ENCODE measurements at regions not wholly inside any gene's neighbourhood (a gene's known extent, or its start where the extent isn't known, plus 50 kb on each side); places are given as distances from the start of the nearest gene placed in this dataset.

DNA sequence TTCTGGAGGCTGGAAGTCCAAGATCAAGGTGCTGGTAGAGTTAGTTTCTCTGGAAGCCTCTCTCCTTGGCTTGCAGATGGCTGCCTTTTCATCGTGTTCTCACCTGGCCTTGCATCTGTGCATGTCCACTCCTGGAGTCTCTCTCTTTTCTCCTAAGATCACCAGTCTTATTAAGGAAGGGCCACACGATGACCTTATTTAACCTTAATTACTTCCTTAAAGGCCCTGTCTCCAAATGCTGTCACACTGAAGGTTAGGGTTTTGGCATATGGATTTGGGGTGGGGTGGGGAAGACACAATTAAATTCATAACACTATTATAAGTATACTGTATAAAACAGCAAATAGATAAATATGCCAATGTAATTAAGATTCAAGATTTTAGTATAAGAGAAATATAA is 402.4 kb upstream of the HS6ST1 start:
- H3K27me3 ChIP-seq (ENCODE audit: low read length) = peaks cover 23% of the 10 kb centered on the region
- no peaks in the 10 kb centered on the region for H4K20me1 ChIP-seq (ENCODE audit: low read length)
- no peaks in the 10 kb centered on the region for H3K9me2 ChIP-seq (replicated peaks; ENCODE audit: low read length)
- H3K9ac ChIP-seq (ENCODE audit: low read length) = no peak overlapping the region
- H3K4me2 ChIP-seq (ENCODE audit: low read length) = no peak overlapping the region
- H2AFZ ChIP-seq (ENCODE audit: low read length) = no peak overlapping the region
- intact Hi-C loops (cut with micrococcal nuclease) = no loop called here
- no peak overlapping the region for H3K27ac ChIP-seq (ENCODE audit: low read length)
- no TSS peak for BruUV-seq (replicated peaks)
- H3K4me3 ChIP-seq (ENCODE audit: low read length) = no peak overlapping the region
- ChIA-PET CTCF (no interaction called here), POLR2A (ENCODE audit: unreplicated experiment) (no interaction called here)
- H3K79me2 ChIP-seq (ENCODE audit: low read length) = no peaks in the 10 kb centered on the region
- no peaks in the 10 kb centered on the region for H3K9me3 ChIP-seq (ENCODE audit: low read length)
- H3F3A ChIP-seq (ENCODE audit: low read length, unreplicated experiment) = no peaks in the 10 kb centered on the region
- no peaks in the 10 kb centered on the region for H3K4me1 ChIP-seq (ENCODE audit: insufficient read depth, low read length)
- ATAC-seq = no peak
- no peaks in the 10 kb centered on the region for H3K36me3 ChIP-seq (ENCODE audit: low read depth, low read length)
- no peak for DNase-seq
- no peak for TF ChIP-seq EZH2 (IDR thresholded peaks at IDR 0.05; ENCODE audit: low read length, unreplicated experiment)
- TF ChIP-seq EZH2phosphoT487 (IDR thresholded peaks at IDR 0.05; ENCODE audit: borderline replicate concordance, low read length) = no peak
- TF ChIP-seq, protein P1, sequence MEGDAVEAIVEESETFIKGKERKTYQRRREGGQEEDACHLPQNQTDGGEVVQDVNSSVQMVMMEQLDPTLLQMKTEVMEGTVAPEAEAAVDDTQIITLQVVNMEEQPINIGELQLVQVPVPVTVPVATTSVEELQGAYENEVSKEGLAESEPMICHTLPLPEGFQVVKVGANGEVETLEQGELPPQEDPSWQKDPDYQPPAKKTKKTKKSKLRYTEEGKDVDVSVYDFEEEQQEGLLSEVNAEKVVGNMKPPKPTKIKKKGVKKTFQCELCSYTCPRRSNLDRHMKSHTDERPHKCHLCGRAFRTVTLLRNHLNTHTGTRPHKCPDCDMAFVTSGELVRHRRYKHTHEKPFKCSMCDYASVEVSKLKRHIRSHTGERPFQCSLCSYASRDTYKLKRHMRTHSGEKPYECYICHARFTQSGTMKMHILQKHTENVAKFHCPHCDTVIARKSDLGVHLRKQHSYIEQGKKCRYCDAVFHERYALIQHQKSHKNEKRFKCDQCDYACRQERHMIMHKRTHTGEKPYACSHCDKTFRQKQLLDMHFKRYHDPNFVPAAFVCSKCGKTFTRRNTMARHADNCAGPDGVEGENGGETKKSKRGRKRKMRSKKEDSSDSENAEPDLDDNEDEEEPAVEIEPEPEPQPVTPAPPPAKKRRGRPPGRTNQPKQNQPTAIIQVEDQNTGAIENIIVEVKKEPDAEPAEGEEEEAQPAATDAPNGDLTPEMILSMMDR (conservative IDR thresholded peaks at IDR 0.05; ENCODE audit: low read depth, low read length) = no peak

DNA sequence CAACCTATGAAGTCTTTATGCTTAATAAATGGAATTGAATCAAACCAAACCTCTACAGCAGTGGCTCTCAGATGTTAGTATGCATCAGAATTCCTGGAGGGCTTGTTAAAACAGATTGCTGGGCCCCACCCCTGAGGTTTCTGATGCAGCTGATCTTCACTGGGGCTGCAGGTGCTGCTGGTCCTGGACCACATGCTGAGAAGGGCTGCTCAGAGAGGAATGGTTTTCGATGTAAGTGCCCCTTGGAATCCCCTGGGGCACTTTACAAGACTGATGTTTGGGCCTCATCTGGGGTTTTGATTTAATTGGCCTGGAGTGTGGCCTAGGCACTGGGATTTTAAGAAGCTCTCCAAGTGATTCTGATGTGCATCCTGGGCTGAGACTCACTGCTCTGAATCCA is 403.8 kb upstream of the HS6ST1 start:
- no peak for ATAC-seq
- DNase-seq = no peak
- ChIA-PET CTCF (no interaction called here), POLR2A (ENCODE audit: unreplicated experiment) (no interaction called here)
- peaks cover 10% of the 10 kb centered on the region for H3K27me3 ChIP-seq (ENCODE audit: low read length)
- H3K79me2 ChIP-seq (ENCODE audit: low read length) = no peaks in the 10 kb centered on the region
- H3K4me2 ChIP-seq (ENCODE audit: low read length) = no peak overlapping the region
- H4K20me1 ChIP-seq (ENCODE audit: low read length) = no peaks in the 10 kb centered on the region
- intact Hi-C loops (cut with micrococcal nuclease) = no loop called here
- TF ChIP-seq, protein P1 (conservative IDR thresholded peaks at IDR 0.05; ENCODE audit: low read depth, low read length) = no peak
- no peak for TF ChIP-seq EZH2 (IDR thresholded peaks at IDR 0.05; ENCODE audit: low read length, unreplicated experiment)
- no peak for TF ChIP-seq EZH2phosphoT487 (IDR thresholded peaks at IDR 0.05; ENCODE audit: borderline replicate concordance, low read length)
- no peaks in the 10 kb centered on the region for H3F3A ChIP-seq (ENCODE audit: low read length, unreplicated experiment)
- no peaks in the 10 kb centered on the region for H3K36me3 ChIP-seq (ENCODE audit: low read depth, low read length)
- H3K9me3 ChIP-seq (ENCODE audit: low read length) = no peaks in the 10 kb centered on the region
- H3K9ac ChIP-seq (ENCODE audit: low read length) = no peak overlapping the region
- H3K4me3 ChIP-seq (ENCODE audit: low read length) = no peak overlapping the region
- BruUV-seq (replicated peaks) = no TSS peak
- H2AFZ ChIP-seq (ENCODE audit: low read length) = no peak overlapping the region
- no peaks in the 10 kb centered on the region for H3K9me2 ChIP-seq (replicated peaks; ENCODE audit: low read length)
- H3K27ac ChIP-seq (ENCODE audit: low read length) = no peak overlapping the region
- H3K4me1 ChIP-seq (ENCODE audit: insufficient read depth, low read length) = no peaks in the 10 kb centered on the region

DNA sequence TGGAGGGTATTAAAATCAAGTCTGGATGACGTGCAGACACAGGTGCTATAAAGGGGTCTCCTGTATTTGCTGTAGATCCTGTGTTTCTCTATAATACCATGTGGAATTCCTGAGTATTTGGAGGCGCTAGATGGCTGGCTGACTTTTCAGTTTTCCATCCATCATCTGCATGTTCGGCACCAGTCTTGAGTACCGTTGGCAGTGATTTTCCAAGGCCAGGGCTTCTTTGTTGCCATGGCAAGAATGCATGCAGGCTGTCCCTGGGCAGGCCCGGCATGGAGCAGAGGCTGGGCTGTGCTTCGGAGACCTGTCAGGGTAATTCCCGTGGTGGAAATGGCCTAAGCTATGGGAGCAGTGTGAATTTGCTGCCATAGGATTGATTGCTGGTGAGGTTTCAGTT is 405.9 kb upstream of the HS6ST1 start:
- no peaks in the 10 kb centered on the region for H3K9me3 ChIP-seq (ENCODE audit: low read length)
- intact Hi-C loops (cut with micrococcal nuclease) = no loop called here
- no peak overlapping the region for H3K4me2 ChIP-seq (ENCODE audit: low read length)
- H3K79me2 ChIP-seq (ENCODE audit: low read length) = no peaks in the 10 kb centered on the region
- no peak for ATAC-seq
- no peaks in the 10 kb centered on the region for H3K36me3 ChIP-seq (ENCODE audit: low read depth, low read length)
- H3K4me3 ChIP-seq (ENCODE audit: low read length) = no peak overlapping the region
- H3K9me2 ChIP-seq (replicated peaks; ENCODE audit: low read length) = no peaks in the 10 kb centered on the region
- no peaks in the 10 kb centered on the region for H3F3A ChIP-seq (ENCODE audit: low read length, unreplicated experiment)
- H2AFZ ChIP-seq (ENCODE audit: low read length) = no peak overlapping the region
- no peak overlapping the region for H3K27ac ChIP-seq (ENCODE audit: low read length)
- ChIA-PET CTCF (no interaction called here), POLR2A (ENCODE audit: unreplicated experiment) (no interaction called here)
- TF ChIP-seq EZH2phosphoT487 (IDR thresholded peaks at IDR 0.05; ENCODE audit: borderline replicate concordance, low read length) (no peak), EZH2 (IDR thresholded peaks at IDR 0.05; ENCODE audit: low read length, unreplicated experiment) (no peak)
- TF ChIP-seq, protein P1 (conservative IDR thresholded peaks at IDR 0.05; ENCODE audit: low read depth, low read length) = no peak
- DNase-seq = no peak
- no peaks in the 10 kb centered on the region for H3K27me3 ChIP-seq (ENCODE audit: low read length)
- no peaks in the 10 kb centered on the region for H4K20me1 ChIP-seq (ENCODE audit: low read length)
- no peaks in the 10 kb centered on the region for H3K4me1 ChIP-seq (ENCODE audit: insufficient read depth, low read length)
- no TSS peak for BruUV-seq (replicated peaks)
- no peak overlapping the region for H3K9ac ChIP-seq (ENCODE audit: low read length)
